SU-DHL-6 (cell line): ENCODE measurements at regions not wholly inside any gene's neighbourhood (a gene's known extent, or its start where the extent isn't known, plus 50 kb on each side); places are given as distances from the start of the nearest gene placed in this dataset.

ENCODE experiments used
- CTCF ChIP-seq: fragments of 200-600 bp; sonication (generic); IDR thresholded peaks from one replicate; pipeline ENCODE4 v1.5.1; 2017; ENCODE audit warnings: antibody characterized with exemption, mild to moderate bottlenecking, low read length, moderate library complexity; ENCODE audit not compliant: insufficient read depth, poor library complexity, severe bottlenecking
- EZH2phosphoT487 ChIP-seq: fragments of 200-600 bp; sonication (generic), shearing (Covaris generic); conservative IDR thresholded peaks from 2 replicates; pipeline ENCODE4 v1.6.1; 2018; ENCODE audit warnings: mild to moderate bottlenecking, antibody characterized with exemption, low read length, moderate library complexity, mixed read lengths

- TF ChIP-seq CTCF: no peak
- TF ChIP-seq EZH2phosphoT487: no peak
These were observed 450.2 kb downstream of the NR2F1-AS1 start for GRCh38 chr5:93130624-93131490.
